Left ventricle myocardium inferior (tissue), 1 donor: ENCODE measurements at regions not wholly inside any gene's neighbourhood (a gene's known extent, or its start where the extent isn't known, plus 50 kb on each side); places are given as distances from the start of the nearest gene placed in this dataset.

ENCODE experiments used
- DNase-seq: peaks from one replicate; pipeline ENCODE4 v3.0.0-alpha.2; 2020
- H3K27ac ChIP-seq: fragments of 200-600 bp; replicated peaks from 2 replicates; pipeline ENCODE4 v1.8.0; 2021
- H3K27me3 ChIP-seq: fragments of 200-600 bp; 2 replicates; pipeline ENCODE4 v1.8.0; 2021; ENCODE audit warnings: low read depth
- H3K36me3 ChIP-seq: fragments of 200-600 bp; 2 replicates; pipeline ENCODE4 v1.8.0; 2021
- H3K4me1 ChIP-seq: fragments of 200-600 bp; 2 replicates; pipeline ENCODE4 v1.8.0; 2021
- H3K4me3 ChIP-seq: fragments of 200-600 bp; 2 replicates; pipeline ENCODE4 v1.8.0; 2021; ENCODE audit warnings: mild to moderate bottlenecking, moderate library complexity
- H3K9me3 ChIP-seq: fragments of 200-600 bp; replicated peaks from 2 replicates; pipeline ENCODE4 v1.8.0; 2021
- intact Hi-C: fragments of 100-400 bp; cut with micrococcal nuclease; formaldehyde crosslinking; loops from one replicate; pipeline ENCODE4 v1.11.0; 2022
- TF ChIP-seq, protein P1 (sequence below): fragments of 200-600 bp; IDR thresholded peaks from 2 replicates; pipeline ENCODE4 v1.8.0; 2021; ENCODE audit warnings: antibody characterized with exemption, mild to moderate bottlenecking, borderline replicate concordance
- donor health status: DM: no; HTN: yes; CAD: no; lungs with severe emphysema.

DNA sequence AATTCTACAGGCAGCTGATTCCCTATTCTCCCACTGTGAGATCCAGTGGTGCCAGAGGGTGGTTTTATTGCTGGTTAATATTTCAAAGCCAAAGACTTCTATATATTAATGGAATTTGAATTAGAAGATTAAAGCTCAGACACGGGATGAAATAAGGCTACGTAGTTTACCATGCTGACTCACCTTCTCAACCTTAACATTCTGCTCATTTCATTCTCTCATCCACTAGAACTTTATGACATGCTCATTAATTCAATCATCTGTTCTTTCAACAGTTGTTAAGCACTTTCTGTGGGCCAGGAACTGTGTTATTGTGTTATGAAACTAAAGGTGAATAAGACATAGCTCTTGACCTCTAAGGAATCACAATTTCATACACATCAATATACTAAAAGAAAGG lies 456.9 kb upstream of the MAP3K7 start:
- Histone ChIP-seq H3K4me1 (peaks cover 4% of the 10 kb centered on the region), H3K36me3 (no peaks in the 10 kb centered on the region), H3K4me3 (no peak overlapping the region), H3K27me3 (no peaks in the 10 kb centered on the region), H3K27ac (no peak overlapping the region), H3K9me3 (peaks cover 6% of the 10 kb centered on the region)
- TF ChIP-seq, protein P1, sequence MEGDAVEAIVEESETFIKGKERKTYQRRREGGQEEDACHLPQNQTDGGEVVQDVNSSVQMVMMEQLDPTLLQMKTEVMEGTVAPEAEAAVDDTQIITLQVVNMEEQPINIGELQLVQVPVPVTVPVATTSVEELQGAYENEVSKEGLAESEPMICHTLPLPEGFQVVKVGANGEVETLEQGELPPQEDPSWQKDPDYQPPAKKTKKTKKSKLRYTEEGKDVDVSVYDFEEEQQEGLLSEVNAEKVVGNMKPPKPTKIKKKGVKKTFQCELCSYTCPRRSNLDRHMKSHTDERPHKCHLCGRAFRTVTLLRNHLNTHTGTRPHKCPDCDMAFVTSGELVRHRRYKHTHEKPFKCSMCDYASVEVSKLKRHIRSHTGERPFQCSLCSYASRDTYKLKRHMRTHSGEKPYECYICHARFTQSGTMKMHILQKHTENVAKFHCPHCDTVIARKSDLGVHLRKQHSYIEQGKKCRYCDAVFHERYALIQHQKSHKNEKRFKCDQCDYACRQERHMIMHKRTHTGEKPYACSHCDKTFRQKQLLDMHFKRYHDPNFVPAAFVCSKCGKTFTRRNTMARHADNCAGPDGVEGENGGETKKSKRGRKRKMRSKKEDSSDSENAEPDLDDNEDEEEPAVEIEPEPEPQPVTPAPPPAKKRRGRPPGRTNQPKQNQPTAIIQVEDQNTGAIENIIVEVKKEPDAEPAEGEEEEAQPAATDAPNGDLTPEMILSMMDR = no peak
- no peak for DNase-seq
- intact Hi-C loops = no loop called here

DNA sequence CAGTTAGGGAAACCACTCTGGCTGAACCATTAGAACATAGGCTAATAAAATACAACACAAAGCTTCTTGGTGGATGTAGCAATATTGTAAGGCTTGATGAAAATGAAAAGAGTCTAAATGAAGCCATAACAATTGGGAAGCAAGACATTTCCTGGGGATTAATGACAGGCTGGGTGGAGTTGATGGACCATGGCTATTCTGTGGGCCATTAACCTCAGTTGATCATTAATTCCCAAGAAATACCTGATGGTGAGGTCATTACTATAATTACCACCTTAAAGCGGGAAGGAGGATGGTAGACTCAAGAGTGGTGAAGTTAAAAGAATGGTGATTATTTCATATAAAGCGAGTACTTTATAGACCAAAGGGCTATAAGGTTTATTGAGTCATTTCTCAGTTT lies 455.8 kb upstream of the MAP3K7 start:
- H3K9me3 ChIP-seq = peaks cover 6% of the 10 kb centered on the region
- TF ChIP-seq, protein P1 = no peak
- H3K4me3 ChIP-seq = no peak overlapping the region
- intact Hi-C loops = no loop called here
- H3K36me3 ChIP-seq = no peaks in the 10 kb centered on the region
- H3K4me1 ChIP-seq = peaks cover 4% of the 10 kb centered on the region
- no peak for DNase-seq
- no peaks in the 10 kb centered on the region for H3K27me3 ChIP-seq
- H3K27ac ChIP-seq = no peak overlapping the region

DNA sequence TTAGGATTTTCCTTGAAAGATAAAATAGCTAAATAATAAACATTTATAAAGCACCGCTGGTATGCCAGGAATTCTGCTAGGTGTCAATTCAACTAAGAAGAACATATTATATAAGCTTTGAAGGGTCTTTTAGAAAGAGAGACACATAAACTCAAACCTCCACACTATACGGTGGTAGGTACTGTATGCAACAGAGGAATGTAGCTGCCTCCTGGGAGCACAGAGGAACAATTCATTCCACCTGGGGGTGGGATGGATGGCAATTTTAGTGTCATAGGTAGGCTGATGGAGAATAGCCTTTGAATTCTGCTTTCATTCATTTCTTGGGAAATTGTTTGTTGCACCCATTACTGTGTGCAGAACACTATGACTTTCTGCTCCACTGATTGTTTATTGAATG lies 447.1 kb upstream of the MAP3K7 start:
- intact Hi-C loops = no loop called here
- no peaks in the 10 kb centered on the region for H3K36me3 ChIP-seq
- TF ChIP-seq, protein P1 = no peak
- no peaks in the 10 kb centered on the region for H3K9me3 ChIP-seq
- no peak for DNase-seq
- H3K4me3 ChIP-seq = no peak overlapping the region
- H3K4me1 ChIP-seq = no peaks in the 10 kb centered on the region
- H3K27me3 ChIP-seq = peaks cover 4% of the 10 kb centered on the region
- H3K27ac ChIP-seq = no peak overlapping the region

DNA sequence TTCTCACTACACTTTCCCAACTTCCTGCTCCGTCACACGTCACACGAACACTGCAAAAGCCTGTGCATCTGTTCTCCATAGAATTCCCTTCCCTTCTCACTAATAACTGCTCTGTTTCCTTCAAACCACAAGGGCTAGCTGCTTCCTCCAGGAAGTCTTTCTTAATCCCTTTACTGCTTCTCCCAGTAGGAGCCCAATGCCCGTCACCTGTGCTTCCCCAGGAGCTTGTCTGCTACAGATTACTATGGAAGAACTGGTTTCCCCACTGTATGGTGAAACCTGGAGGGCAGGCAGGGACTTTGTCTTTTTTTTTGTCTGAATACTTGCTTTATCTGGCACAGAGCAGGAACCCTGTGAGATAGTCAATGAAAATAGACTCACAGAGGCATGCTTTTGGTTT lies 444.7 kb upstream of the MAP3K7 start:
- Histone ChIP-seq H3K4me1 (no peaks in the 10 kb centered on the region), H3K9me3 (no peaks in the 10 kb centered on the region), H3K27ac (no peak overlapping the region), H3K27me3 (peaks cover 4% of the 10 kb centered on the region), H3K4me3 (no peak overlapping the region), H3K36me3 (no peaks in the 10 kb centered on the region)
- no peak for DNase-seq
- TF ChIP-seq, protein P1 = no peak
- intact Hi-C loops = no loop called here

DNA sequence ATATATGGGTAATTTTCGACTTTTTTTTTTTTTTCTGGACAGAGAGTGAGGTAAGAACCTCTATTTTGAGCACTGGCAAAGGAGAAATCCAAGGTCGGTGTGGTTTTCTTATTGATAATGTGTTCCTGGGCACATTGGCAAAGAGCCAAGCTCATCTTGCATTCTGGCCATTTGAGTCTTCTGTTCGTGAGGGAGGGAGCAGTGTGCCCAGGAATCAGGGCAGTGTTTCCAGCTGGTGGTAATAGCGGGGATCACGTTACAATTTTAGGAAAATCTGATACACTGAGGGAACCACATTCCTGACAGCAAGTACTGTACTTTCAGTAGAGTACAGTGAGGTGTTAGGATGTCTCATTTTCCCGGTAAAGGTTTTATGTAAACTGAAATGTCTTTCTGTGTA lies 442.3 kb upstream of the MAP3K7 start:
- no peak overlapping the region for H3K27ac ChIP-seq
- TF ChIP-seq, protein P1 = no peak
- H3K4me1 ChIP-seq = no peaks in the 10 kb centered on the region
- H3K27me3 ChIP-seq = peaks cover 4% of the 10 kb centered on the region
- H3K4me3 ChIP-seq = no peak overlapping the region
- intact Hi-C loops = no loop called here
- no peaks in the 10 kb centered on the region for H3K36me3 ChIP-seq
- H3K9me3 ChIP-seq = no peaks in the 10 kb centered on the region
- no peak for DNase-seq

DNA sequence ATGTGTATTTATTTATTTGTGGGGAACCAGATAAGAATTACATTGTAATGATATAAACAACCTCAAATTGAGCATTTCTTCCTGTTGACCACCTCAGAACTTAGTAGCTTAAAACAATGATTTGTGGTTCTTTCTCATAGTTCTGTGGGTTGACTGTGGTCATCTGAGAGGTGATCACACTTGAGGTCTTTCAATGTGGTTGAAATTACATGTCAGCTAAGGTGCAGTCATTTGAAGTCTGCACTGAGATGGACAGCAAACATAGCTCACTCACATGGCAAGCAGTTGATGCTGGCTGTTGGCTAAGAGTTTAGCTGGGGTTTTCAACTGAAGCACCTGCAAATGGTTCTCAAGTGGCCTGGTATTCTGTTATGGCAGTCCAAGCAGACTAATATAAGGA lies 436.7 kb upstream of the MAP3K7 start:
- Histone ChIP-seq H3K9me3 (no peaks in the 10 kb centered on the region), H3K27ac (no peak overlapping the region), H3K4me1 (no peaks in the 10 kb centered on the region), H3K4me3 (no peak overlapping the region), H3K27me3 (no peaks in the 10 kb centered on the region), H3K36me3 (no peaks in the 10 kb centered on the region)
- TF ChIP-seq, protein P1 = no peak
- intact Hi-C loops = no loop called here
- no peak for DNase-seq
